ENCODE measurements at regions not wholly inside any gene's neighbourhood (a gene's known extent, or its start where the extent isn't known, plus 50 kb on each side); places are given as distances from the start of the nearest gene placed in this dataset.

DNA sequence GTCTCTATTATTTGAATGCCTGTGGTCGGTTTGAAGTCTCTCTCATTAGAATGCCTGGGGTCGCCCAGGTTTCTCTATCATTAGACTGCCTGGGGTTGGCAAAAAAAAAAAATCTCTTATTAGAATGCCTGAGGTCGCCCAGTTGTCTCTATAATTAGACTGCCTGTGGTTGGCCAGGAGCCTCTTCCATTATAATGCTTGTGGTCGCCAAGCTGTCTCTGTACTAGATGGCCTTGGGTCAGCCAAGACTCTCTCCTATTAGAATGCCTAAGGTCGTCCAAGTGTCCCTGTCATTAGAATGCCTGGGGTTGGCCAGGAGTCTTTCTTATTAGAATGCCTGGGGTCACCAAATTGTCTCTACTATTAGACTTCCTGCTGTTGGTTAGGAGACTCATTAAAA lies 2228.4 kb downstream of the TP53TG3F start:
- no peak overlapping the region for H3K4me2 ChIP-seq (ENCODE audit: low read length)
- no peaks in the 10 kb centered on the region for H3K79me2 ChIP-seq (ENCODE audit: low read length)
- H3K4me3 ChIP-seq (ENCODE audit: low read length) = no peak overlapping the region
- TF ChIP-seq, protein P1, sequence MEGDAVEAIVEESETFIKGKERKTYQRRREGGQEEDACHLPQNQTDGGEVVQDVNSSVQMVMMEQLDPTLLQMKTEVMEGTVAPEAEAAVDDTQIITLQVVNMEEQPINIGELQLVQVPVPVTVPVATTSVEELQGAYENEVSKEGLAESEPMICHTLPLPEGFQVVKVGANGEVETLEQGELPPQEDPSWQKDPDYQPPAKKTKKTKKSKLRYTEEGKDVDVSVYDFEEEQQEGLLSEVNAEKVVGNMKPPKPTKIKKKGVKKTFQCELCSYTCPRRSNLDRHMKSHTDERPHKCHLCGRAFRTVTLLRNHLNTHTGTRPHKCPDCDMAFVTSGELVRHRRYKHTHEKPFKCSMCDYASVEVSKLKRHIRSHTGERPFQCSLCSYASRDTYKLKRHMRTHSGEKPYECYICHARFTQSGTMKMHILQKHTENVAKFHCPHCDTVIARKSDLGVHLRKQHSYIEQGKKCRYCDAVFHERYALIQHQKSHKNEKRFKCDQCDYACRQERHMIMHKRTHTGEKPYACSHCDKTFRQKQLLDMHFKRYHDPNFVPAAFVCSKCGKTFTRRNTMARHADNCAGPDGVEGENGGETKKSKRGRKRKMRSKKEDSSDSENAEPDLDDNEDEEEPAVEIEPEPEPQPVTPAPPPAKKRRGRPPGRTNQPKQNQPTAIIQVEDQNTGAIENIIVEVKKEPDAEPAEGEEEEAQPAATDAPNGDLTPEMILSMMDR (IDR thresholded peaks at IDR 0.05; ENCODE audit: low read depth, low read length) = no peak
- TF ChIP-seq EZH2phosphoT487 (IDR thresholded peaks at IDR 0.05; ENCODE audit: low read depth) = no peak
- H3K36me3 ChIP-seq (replicated peaks; ENCODE audit: low read depth, low read length) = no peaks in the 10 kb centered on the region
- no peaks in the 10 kb centered on the region for H4K20me1 ChIP-seq (ENCODE audit: insufficient read depth, low read length)
- H2AFZ ChIP-seq (ENCODE audit: low read depth, low read length) = no peak overlapping the region
- H3K4me1 ChIP-seq (ENCODE audit: low read length) = no peaks in the 10 kb centered on the region
- no peaks in the 10 kb centered on the region for H3K27me3 ChIP-seq (ENCODE audit: low read depth, low read length)
- H3K9me3 ChIP-seq (ENCODE audit: insufficient read depth, low read length) = no peaks in the 10 kb centered on the region
- H3K9ac ChIP-seq (ENCODE audit: low read length) = no peak overlapping the region
- H3K27ac ChIP-seq (ENCODE audit: low read length) = no peak overlapping the region

DNA sequence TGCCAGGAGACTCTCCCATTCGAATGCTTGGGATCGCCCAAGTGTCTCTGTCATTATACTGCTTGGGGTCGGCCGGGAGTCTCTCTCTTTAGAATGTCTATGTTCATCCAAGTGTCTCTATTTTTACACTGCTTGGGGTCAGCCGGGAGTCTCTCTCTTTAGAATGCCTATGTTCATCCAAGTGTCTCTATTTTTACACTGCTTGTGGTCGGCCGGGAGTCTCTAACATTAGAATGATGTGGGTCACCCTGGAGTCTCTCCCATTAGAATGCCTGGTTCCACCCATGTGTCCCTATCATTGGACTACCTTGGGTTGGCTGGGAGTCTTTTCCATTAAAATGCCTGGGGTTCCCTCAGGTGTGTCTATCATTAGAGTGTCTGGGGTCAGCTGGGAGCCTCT lies 2230.4 kb downstream of the TP53TG3F start:
- Histone ChIP-seq H3K27ac (ENCODE audit: low read length) (no peak overlapping the region), H3K9ac (ENCODE audit: low read length) (no peak overlapping the region), H3K36me3 (replicated peaks; ENCODE audit: low read depth, low read length) (no peaks in the 10 kb centered on the region), H3K4me1 (ENCODE audit: low read length) (no peaks in the 10 kb centered on the region), H3K4me2 (ENCODE audit: low read length) (no peak overlapping the region), H2AFZ (ENCODE audit: low read depth, low read length) (no peak overlapping the region), H3K27me3 (ENCODE audit: low read depth, low read length) (no peaks in the 10 kb centered on the region), H3K9me3 (ENCODE audit: insufficient read depth, low read length) (no peaks in the 10 kb centered on the region), H4K20me1 (ENCODE audit: insufficient read depth, low read length) (no peaks in the 10 kb centered on the region), H3K4me3 (ENCODE audit: low read length) (no peak overlapping the region), H3K79me2 (ENCODE audit: low read length) (no peaks in the 10 kb centered on the region)
- TF ChIP-seq, protein P1 (IDR thresholded peaks at IDR 0.05; ENCODE audit: low read depth, low read length) = no peak
- no peak for TF ChIP-seq EZH2phosphoT487 (IDR thresholded peaks at IDR 0.05; ENCODE audit: low read depth)

GRCh38 chr16:35690413-35690812 lies 2231.0 kb downstream of the TP53TG3F start:
- no peaks in the 10 kb centered on the region for H3K79me2 ChIP-seq (ENCODE audit: low read length)
- no peaks in the 10 kb centered on the region for H4K20me1 ChIP-seq (ENCODE audit: insufficient read depth, low read length)
- no peaks in the 10 kb centered on the region for H3K36me3 ChIP-seq (replicated peaks; ENCODE audit: low read depth, low read length)
- H2AFZ ChIP-seq (ENCODE audit: low read depth, low read length) = no peak overlapping the region
- H3K27ac ChIP-seq (ENCODE audit: low read length) = no peak overlapping the region
- no peaks in the 10 kb centered on the region for H3K27me3 ChIP-seq (ENCODE audit: low read depth, low read length)
- H3K4me1 ChIP-seq (ENCODE audit: low read length) = no peaks in the 10 kb centered on the region
- H3K4me2 ChIP-seq (ENCODE audit: low read length) = no peak overlapping the region
- TF ChIP-seq, protein P1 (IDR thresholded peaks at IDR 0.05; ENCODE audit: low read depth, low read length) = no peak
- no peak for TF ChIP-seq EZH2phosphoT487 (IDR thresholded peaks at IDR 0.05; ENCODE audit: low read depth)
- no peak overlapping the region for H3K4me3 ChIP-seq (ENCODE audit: low read length)
- H3K9ac ChIP-seq (ENCODE audit: low read length) = no peak overlapping the region
- H3K9me3 ChIP-seq (ENCODE audit: insufficient read depth, low read length) = no peaks in the 10 kb centered on the region

DNA sequence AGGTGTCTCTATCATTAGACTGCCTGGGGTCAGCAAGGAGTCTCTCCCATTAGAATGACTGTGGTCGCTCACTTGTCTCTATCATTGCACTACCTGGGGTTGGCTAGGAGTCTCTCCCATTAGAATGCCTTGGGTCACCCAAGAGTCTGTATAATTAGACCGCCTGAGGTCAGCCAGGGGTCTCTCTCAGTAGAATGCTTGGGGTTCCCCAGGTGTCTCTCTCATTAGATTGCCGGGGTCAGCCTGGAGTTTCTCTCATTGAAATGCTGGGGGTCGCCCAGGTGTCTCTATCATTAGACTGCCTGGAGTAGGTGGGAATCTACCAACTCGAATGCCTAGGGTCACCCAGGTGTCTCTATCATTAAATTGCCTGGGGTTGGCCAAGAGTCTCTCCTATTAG lies 2231.6 kb downstream of the TP53TG3F start:
- Histone ChIP-seq H3K79me2 (ENCODE audit: low read length) (no peaks in the 10 kb centered on the region), H3K4me3 (ENCODE audit: low read length) (no peak overlapping the region), H3K4me2 (ENCODE audit: low read length) (no peak overlapping the region), H3K36me3 (replicated peaks; ENCODE audit: low read depth, low read length) (no peaks in the 10 kb centered on the region), H3K9me3 (ENCODE audit: insufficient read depth, low read length) (no peaks in the 10 kb centered on the region), H2AFZ (ENCODE audit: low read depth, low read length) (no peak overlapping the region), H3K9ac (ENCODE audit: low read length) (no peak overlapping the region), H3K27ac (ENCODE audit: low read length) (no peak overlapping the region), H3K27me3 (ENCODE audit: low read depth, low read length) (no peaks in the 10 kb centered on the region), H3K4me1 (ENCODE audit: low read length) (no peaks in the 10 kb centered on the region), H4K20me1 (ENCODE audit: insufficient read depth, low read length) (no peaks in the 10 kb centered on the region)
- TF ChIP-seq, protein P1 (IDR thresholded peaks at IDR 0.05; ENCODE audit: low read depth, low read length) = no peak

Data from OCI-LY3 (cell line).